CMK (cell line): ENCODE measurements at regions not wholly inside any gene's neighbourhood (a gene's known extent, or its start where the extent isn't known, plus 50 kb on each side); places are given as distances from the start of the nearest gene placed in this dataset.
"Not testable (repeated sequence)": the region's sequence is repeated elsewhere in the genome, so short reads cannot be mapped to it uniquely, and the experiment has no call there.

Experiments
- DNase-seq: peaks from one replicate; pipeline ENCODE4 v3.0.0-alpha.2; 2010; ENCODE audit warnings: low read depth

DNA sequence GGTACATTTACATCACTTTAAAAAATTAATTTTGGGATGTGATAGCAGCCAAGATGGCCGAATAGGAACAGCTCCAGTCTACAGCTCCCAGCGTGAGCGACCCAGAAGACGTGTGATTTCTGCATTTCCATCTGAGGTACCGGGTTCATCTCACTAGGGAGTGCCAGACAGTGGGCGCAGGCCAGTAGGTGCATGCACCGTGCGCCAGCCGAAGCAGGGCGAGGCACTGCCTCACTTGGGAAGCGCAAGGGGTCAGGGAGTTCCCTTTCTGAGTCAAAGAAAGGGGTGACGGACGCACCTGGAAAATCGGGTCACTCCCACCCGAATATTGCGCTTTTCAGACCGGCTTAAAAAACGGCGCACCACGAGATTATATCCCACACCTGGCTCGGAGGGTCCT lies 233.2 kb downstream of the PLOD2 start:
- DNase-seq = not testable (repeated sequence)

DNA sequence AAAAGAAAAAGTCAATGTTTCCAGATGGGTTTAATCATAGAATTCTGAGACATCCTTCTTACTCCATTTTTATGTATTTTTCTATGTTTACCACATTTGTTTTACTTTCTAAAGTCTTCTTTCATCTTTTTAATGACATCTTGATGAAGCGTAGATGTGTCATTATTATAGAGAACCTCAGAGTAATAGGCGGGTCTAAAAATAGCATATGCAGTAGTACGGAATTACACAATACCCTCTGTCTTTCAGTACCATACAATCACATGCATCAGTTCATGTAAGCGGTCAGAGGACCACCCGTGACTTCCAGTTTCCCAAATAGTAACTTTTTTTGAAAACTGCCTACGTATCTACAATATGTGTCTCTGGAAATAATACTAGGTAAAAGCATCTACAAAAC lies 224.0 kb downstream of the PLOD2 start:
- DNase-seq = no peak

DNA sequence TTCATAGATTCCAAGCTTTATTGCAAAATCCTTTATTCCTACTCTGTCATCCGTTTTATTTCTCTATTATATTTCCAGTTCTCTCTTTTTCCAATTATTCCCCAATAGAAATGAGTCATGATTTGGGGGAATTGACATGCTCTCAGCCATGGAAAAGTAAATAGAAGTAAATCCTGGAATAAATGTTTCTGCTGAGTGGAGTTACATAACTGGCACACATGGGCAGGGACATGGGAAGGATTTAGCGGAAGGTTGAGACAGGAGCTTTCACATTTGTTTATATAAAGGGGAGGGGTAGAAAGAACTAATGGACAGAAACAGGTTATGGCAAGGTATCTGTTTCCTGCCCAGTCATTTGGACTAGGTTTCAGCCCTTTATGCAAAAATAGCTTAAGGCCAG lies 221.6 kb downstream of the PLOD2 start:
- no peak for DNase-seq

DNA sequence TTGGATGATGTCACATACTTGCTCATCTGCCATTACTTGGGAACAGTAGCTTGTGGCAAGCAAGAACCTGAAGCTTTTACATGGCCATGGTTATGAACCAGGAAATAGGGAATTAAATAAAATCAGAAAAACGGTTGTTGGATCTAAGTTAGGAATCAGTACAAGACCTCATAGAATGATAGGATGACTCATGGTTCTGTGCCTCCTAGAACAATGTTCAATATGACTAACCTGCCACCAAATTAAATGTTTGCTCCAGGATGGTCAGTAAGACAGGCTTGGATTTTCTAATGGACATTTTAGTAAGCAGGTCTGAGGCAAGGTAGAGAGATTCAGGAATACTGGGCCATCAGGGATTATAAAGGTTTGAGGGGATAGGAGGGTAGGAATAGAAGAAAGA lies 218.9 kb downstream of the PLOD2 start:
- no peak for DNase-seq

DNA sequence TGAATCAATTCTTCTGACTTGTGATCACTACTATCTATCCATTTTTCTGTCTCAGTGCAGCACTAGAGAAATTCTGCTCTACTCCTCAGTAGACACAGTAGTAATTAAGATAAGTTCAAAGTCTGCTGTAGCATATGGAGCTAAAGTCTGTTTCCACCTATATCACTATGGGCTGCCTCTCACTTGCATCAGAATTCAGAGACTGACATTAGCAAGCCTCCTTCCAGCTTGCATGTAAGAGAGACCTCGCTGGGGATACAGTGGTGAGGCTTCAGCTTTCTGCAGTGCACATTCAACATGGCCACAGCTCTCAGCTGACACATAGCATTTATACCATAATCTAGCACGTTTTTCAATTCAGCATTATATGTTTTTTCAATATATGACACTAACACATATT lies 217.0 kb downstream of the PLOD2 start:
- no peak for DNase-seq

DNA sequence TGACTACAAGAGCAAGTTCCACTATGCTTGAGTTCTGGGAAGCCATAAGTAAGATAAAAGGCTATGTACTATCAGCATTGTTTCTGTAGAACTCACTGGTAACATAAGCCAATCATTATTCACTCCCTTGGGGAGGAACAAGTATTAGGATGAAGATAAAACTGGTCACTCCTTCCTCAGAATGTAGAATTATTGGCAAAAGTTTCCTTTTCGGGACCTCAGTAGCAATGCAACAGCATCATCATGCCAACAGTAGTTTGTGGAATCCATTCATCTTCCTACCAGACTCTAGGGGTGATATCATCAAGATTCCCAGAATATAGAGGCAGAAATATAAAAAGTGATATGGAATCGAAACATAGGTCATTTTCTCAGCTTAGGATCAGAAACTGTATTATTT lies 209.5 kb downstream of the PLOD2 start:
- no peak for DNase-seq

DNA sequence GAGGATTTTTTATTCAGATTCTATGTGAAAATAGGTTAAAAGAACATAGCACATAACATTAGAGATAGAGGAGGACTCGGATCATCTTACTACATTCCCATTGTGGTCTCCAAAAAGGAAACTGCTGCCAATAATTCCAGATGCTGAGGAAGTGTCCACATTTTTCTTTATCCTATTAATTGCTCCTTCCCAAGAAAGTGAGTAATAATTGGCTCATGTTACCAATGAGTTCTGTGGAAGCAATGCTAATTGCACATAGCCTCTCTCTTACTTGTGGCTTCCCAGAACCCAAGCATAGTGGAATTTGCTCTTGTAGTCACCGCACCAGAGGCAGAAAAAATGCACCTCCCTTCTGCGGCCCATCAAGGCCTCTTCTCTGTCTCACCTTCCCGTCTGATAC lies 208.4 kb downstream of the PLOD2 start:
- no peak for DNase-seq

DNA sequence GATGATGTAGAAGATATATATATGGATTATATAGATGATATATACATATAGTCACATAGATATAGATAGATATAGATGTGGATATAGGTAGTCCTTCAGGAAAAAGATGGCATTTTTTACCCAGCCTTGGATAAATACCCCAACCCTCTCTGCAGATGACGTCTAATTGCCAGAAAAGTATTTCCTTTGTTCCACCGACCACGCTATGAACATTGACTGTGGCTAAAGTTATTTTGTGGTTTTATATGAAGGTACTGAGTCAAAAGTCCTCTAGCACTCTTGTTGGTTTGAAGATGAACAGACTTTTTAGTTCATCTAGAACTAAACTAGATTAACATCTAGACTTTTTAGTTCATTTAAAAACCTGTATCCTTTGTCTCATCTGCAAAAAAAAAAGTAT lies 207.7 kb downstream of the PLOD2 start:
- DNase-seq = no peak

DNA sequence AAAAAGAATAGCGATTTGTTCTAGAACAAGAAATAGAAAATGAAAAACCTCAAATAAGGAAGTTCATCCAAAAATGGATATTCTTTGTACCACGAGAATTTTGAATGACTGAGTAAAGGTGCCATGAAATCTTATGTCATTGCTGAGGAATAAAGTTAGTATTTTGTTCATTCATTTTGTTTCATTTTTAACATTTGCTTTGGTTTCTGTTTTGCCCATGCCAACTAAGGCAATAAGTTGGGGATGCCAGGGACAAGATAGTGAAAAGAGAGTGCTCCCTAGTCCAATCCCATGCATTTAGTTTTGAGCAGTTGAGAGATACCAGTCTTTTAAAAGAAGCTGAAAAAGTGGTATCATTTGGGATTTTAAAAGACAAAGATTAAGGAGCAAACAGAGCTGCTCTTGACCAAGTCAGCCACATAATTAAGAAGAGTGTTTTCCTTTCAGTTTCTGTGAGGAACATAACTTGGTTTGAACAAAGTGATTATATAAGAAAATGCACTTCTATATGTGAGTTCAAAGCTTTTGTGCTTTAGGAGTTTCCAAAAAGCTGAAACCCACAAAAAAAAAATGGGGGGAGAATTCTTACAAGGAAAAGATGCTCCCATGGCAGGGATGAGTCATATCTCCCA lies 201.4 kb downstream of the PLOD2 start:
- DNase-seq = no peak

DNA sequence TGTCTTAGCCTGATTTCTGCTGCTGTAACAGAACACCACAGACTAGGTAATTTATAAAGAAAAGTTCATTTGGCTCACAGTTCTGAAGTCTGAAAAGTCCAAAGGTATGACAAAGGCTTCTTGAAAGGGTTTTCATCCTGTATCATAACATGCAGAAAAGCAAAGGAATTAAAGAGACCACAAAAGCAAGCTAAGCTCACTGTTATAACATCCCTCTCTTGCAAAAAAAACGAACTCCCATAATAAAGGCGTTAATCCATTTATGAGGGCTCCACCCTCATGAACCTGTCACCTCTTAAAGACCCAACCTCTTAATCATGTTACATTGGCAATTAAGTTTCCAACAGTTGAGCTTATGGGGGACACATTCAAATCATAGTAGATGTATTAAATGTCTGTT lies 197.9 kb downstream of the PLOD2 start:
- no peak for DNase-seq

DNA sequence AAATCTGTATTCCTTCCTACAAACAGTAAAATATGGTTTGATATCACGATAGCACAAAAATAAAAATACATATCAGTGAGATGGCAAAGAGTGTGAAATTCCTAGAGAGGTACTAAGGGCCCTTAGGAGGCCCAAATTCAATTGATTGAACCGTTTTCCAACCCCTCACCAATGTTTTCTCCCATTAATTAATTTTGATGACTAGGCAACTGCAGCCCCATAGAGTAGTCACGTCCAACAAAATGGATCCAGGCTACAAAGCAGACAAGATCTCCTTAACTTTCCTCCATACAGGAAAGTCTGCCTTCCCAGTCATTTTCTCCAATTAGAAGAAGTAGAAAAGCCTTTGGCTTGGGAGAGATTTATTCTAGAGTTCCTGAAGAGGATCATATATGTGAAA lies 193.9 kb downstream of the PLOD2 start:
- DNase-seq = no peak

DNA sequence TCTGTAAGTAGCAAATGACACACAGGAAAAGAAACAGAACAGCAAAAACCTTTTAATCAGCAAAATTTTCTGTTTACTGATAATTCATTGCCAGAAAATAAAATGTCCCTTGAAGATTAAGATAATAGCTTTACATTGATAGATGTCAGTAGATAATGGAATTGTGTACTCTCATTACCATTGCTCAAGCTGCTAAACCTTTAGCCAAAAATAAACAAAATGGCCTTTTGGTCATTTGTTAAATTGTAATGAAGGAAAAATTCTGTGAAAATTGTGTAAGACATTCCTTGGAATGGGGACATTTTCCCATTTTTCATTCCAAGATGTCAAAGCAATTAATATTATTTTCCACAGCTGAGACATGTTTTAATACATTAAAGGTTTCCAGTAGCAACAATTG lies 189.8 kb downstream of the PLOD2 start:
- DNase-seq = no peak

DNA sequence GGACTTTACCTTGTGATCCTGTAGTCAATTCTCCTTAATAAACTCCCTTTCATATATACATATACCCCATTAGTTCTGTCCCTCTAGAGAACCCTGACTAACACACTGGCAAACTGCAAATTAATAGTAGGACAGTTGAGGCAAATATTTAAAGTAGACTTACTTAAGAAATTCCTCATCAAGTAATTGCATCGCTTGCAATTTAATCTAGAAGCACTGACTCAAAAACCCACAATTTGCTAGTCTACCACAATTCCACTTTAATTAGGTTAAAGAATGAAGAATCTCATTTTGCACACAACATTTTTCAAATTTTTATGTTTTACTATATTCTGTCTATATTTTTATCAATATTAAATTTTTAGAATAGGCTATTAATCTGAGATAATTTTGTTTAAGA lies 188.1 kb downstream of the PLOD2 start:
- no peak for DNase-seq

DNA sequence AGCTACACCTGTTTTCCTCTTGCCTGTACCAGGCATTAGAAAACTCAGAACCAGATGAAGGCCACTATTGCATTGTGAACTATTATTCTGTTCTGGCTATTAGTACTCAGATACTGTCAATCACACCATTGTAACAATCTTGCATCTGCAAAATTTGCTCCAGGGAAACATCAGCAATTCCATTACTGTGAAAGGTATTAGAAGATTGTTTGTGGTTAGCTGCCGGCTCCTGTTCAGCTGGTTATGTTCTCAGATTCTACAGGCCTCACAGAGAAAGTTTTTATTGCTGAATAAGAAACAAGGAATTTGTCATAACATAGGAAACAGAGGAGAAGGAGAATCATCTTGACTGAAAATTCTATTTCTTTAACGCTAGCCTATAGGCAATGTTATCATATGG lies 179.9 kb downstream of the PLOD2 start:
- DNase-seq = no peak

DNA sequence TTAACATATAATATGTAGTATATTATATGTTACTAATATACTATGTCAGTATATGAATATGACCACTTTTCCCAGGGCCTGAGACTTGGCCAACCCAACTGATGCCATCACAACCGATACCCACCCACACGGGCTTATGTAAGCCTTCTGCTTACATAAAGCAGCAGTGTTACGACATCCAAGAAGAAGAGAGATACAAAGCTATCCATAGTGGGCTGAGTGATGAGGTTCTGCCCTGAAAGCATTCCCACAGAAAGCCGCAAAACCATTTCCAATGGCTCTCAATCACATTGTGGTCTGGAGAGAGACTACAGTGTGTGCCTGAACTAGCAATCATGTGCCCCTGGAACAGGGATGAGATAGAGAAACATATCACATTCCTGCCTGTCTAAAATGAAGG lies 177.9 kb downstream of the PLOD2 start:
- DNase-seq = no peak
